Keratinocyte (primary cell): ENCODE measurements at regions not wholly inside any gene's neighbourhood (a gene's known extent, or its start where the extent isn't known, plus 50 kb on each side); places are given as distances from the start of the nearest gene placed in this dataset.

ENCODE experiments used
- DNase-seq: peaks from one replicate; pipeline ENCODE4 v3.0.0-alpha.2; 2011; ENCODE audit warnings: low read depth, missing footprints, low spot score
- FAIRE-seq: peaks from 2 replicates; lab custom pipeline; 2011; peaks lifted over from hg19 to GRCh38; lab: Jason Lieb, UNC
- H2AFZ ChIP-seq: 2 replicates; pipeline ENCODE4 v1.6.0; 2012; ENCODE audit warnings: low read length, control low read depth, inconsistent platforms; ENCODE audit not compliant: control insufficient read depth
- H3K27ac ChIP-seq: 2 replicates; pipeline ENCODE4 v1.5.1; 2011; ENCODE audit warnings: low read length; ENCODE audit not compliant: control insufficient read depth, insufficient read depth
- H3K27me3 ChIP-seq: 3 replicates; pipeline ENCODE4 v1.6.0; 2011; ENCODE audit warnings: low read length; ENCODE audit not compliant: control insufficient read depth, insufficient read depth; ENCODE audit errors: extremely low read depth
- H3K36me3 ChIP-seq, 2 experiments: 2 replicates in 1 of 2; 3 replicates in 1 of 2; pipeline ENCODE4 v1.5.1; 2011; ENCODE audit warnings: low read length in 2 of 2, mild to moderate bottlenecking in 1 of 2; ENCODE audit not compliant: control insufficient read depth in 2 of 2, insufficient read depth in 2 of 2; ENCODE audit errors: extremely low read depth in 1 of 2
- H3K4me1 ChIP-seq: 3 replicates; pipeline ENCODE4 v1.5.1; 2011; ENCODE audit warnings: low read length; ENCODE audit not compliant: control insufficient read depth, insufficient read depth; ENCODE audit errors: extremely low read depth
- H3K4me2 ChIP-seq: 3 replicates; pipeline ENCODE4 v1.6.0; 2011; ENCODE audit warnings: low read depth, low read length; ENCODE audit not compliant: control insufficient read depth, insufficient read depth; ENCODE audit errors: extremely low read depth
- H3K4me3 ChIP-seq, 3 experiments: fragments of 200-600 bp in 1 of 3; sonication (generic) in 1 of 3; 2 replicates in 2 of 3; 3 replicates in 1 of 3; pipeline ENCODE4 v1.5.1; 2011 to 2016; ENCODE audit warnings: low read length in 3 of 3, mild to moderate bottlenecking in 3 of 3, control low read depth in 2 of 3, inconsistent platforms in 1 of 3, low read depth in 1 of 3, mixed read lengths in 1 of 3, mixed run types in 1 of 3, moderate library complexity in 1 of 3; ENCODE audit not compliant: control insufficient read depth in 2 of 3, insufficient read depth in 2 of 3; ENCODE audit errors: extremely low read depth in 1 of 3
- H3K79me2 ChIP-seq: 2 replicates; pipeline ENCODE4 v1.6.0; 2012; ENCODE audit warnings: low read length; ENCODE audit not compliant: control insufficient read depth, insufficient read depth
- H3K9ac ChIP-seq: 3 replicates; pipeline ENCODE4 v1.6.0; 2011; ENCODE audit warnings: low read length; ENCODE audit not compliant: control insufficient read depth, insufficient read depth; ENCODE audit errors: extremely low read depth
- H3K9me1 ChIP-seq: 3 replicates; pipeline ENCODE4 v1.6.0; 2011; ENCODE audit warnings: low read length; ENCODE audit not compliant: control insufficient read depth, insufficient read depth; ENCODE audit errors: extremely low read depth
- H3K9me3 ChIP-seq: 2 replicates; pipeline ENCODE4 v1.5.1; 2012; ENCODE audit warnings: low read depth, low read length; ENCODE audit not compliant: control insufficient read depth
- H4K20me1 ChIP-seq: 3 replicates; pipeline ENCODE4 v1.6.0; 2011; ENCODE audit warnings: low read length; ENCODE audit not compliant: control insufficient read depth, insufficient read depth; ENCODE audit errors: extremely low read depth
- CTCF ChIP-seq, 3 experiments: IDR thresholded peaks in 1 of 3; conservative IDR thresholded peaks in 1 of 3; optimal IDR thresholded peaks in 1 of 3; 2 replicates in 2 of 3; 3 replicates in 1 of 3; pipeline versions ENCODE3 to v1.5.1; 2011; ENCODE audit warnings: low read length in 3 of 3, mild to moderate bottlenecking in 3 of 3, moderate library complexity in 2 of 3, control low read depth in 1 of 3, inconsistent platforms in 1 of 3; ENCODE audit not compliant: insufficient read depth in 2 of 3; ENCODE audit errors: extremely low read depth in 1 of 3
- EZH2 ChIP-seq: IDR thresholded peaks from one replicate; pipeline ENCODE4 v1.6.1; 2012; ENCODE audit warnings: inconsistent platforms, mild to moderate bottlenecking, low read length, moderate library complexity
- dilution Hi-C: fragments of 300-500 bp; cut with MboI; formaldehyde crosslinking; loops from one replicate; pipeline ENCODE4 v1.7.0; 2020; ENCODE audit warnings: low sequenced_read_pairs; ENCODE audit not compliant: extremely low pct_ligation_motif_present

- Histone ChIP-seq H2AFZ (no peak overlapping the region), H3K27me3 (peaks cover 8% of the 10 kb centered on the region), H3K9ac (no peak overlapping the region), H3K4me2 (no peak overlapping the region), H3K4me3 (no peak overlapping the region), H4K20me1 (no peaks in the 10 kb centered on the region), H3K4me1 (no peaks in the 10 kb centered on the region), H3K9me3 (no peaks in the 10 kb centered on the region), H3K36me3 (no peaks in the 10 kb centered on the region), H3K9me1 (no peaks in the 10 kb centered on the region), H3K79me2 (no peaks in the 10 kb centered on the region), H3K27ac (no peak overlapping the region)
- no peak for DNase-seq
- TF ChIP-seq CTCF (optimal IDR thresholded peaks at IDR 0.05 in 1 of 3, IDR thresholded peaks at IDR 0.05 in 1 of 3, conservative IDR thresholded peaks at IDR 0.05 in 1 of 3; ENCODE audit: extremely low read depth in 1 of 3, insufficient read depth in 2 of 3, low read length in 3 of 3) (peak; percentile 59 to 73 (median 62)), EZH2 (no peak)
- dilution Hi-C loops: no loop called here
- FAIRE-seq: peak; percentile 60
Observed at GRCh38 chr17:77011173-77012011, 129.4 kb upstream of the SEC14L1 start.

- dilution Hi-C loops: no loop called here
- Histone ChIP-seq H3K79me2 (no peaks in the 10 kb centered on the region), H3K27ac (no peak overlapping the region), H3K9me3 (no peaks in the 10 kb centered on the region), H3K9me1 (no peaks in the 10 kb centered on the region), H3K27me3 (peaks cover 3% of the 10 kb centered on the region), H4K20me1 (no peaks in the 10 kb centered on the region), H2AFZ (no peak overlapping the region), H3K9ac (no peak overlapping the region), H3K36me3 (no peaks in the 10 kb centered on the region), H3K4me2 (no peak overlapping the region), H3K4me3 (no peak overlapping the region), H3K4me1 (no peaks in the 10 kb centered on the region)
- TF ChIP-seq CTCF (optimal IDR thresholded peaks at IDR 0.05 in 1 of 3, IDR thresholded peaks at IDR 0.05 in 1 of 3, conservative IDR thresholded peaks at IDR 0.05 in 1 of 3; ENCODE audit: extremely low read depth in 1 of 3, insufficient read depth in 2 of 3, low read length in 3 of 3): no peak
- TF ChIP-seq EZH2: no peak
- FAIRE-seq: no peak
- DNase-seq: no peak
Observed at GRCh38 chr17:77018504-77018903, 122.3 kb upstream of the SEC14L1 start.
